Neural cell (in vitro differentiated cells): ENCODE measurements at regions not wholly inside any gene's neighbourhood (a gene's known extent, or its start where the extent isn't known, plus 50 kb on each side); places are given as distances from the start of the nearest gene placed in this dataset.
"Not testable (repeated sequence)": the region's sequence is repeated elsewhere in the genome, so short reads cannot be mapped to it uniquely, and the experiment has no call there.

Experiments used
- H2AFZ ChIP-seq: fragments of 200-600, 300-800 bp; sonication (generic), shearing (Covaris generic); 2 replicates; pipeline ENCODE4 v1.6.0; 2014; ENCODE audit warnings: low read depth, mild to moderate bottlenecking, antibody characterized with exemption, low read length, moderate library complexity
- H3F3A ChIP-seq: fragments of 200-600 bp; shearing (Covaris generic); 2 replicates; pipeline ENCODE4 v1.6.1; 2016; ENCODE audit warnings: mild to moderate bottlenecking, moderate library complexity, mixed read lengths, antibody characterized with exemption, low read length; ENCODE audit not compliant: insufficient read depth, poor library complexity, severe bottlenecking
- H3K27ac ChIP-seq: fragments of 200-600, 300-800 bp; sonication (generic), shearing (Covaris generic); 2 replicates; pipeline ENCODE4 v1.5.1; 2014; ENCODE audit warnings: mild to moderate bottlenecking, low read length, moderate library complexity
- H3K27me3 ChIP-seq: fragments of 300-800, 200-600 bp; sonication (generic), shearing (Covaris generic); 2 replicates; pipeline ENCODE4 v1.6.0; 2014; ENCODE audit warnings: mild to moderate bottlenecking, low read depth, low read length, moderate library complexity; ENCODE audit not compliant: insufficient read depth
- H3K36me3 ChIP-seq: fragments of 300-800, 200-600 bp; sonication (generic), shearing (Covaris generic); 2 replicates; pipeline ENCODE4 v1.5.1; 2014; ENCODE audit warnings: mild to moderate bottlenecking, antibody characterized with exemption, low read length, moderate library complexity; ENCODE audit not compliant: insufficient read depth
- H3K4me2 ChIP-seq: fragments of 300-800, 200-600 bp; sonication (generic), shearing (Covaris generic); 2 replicates; pipeline ENCODE4 v1.6.0; 2014; ENCODE audit warnings: mild to moderate bottlenecking, low read length
- H3K4me3 ChIP-seq: fragments of 300-800, 200-600 bp; sonication (generic), shearing (Covaris generic); 2 replicates; pipeline ENCODE4 v1.5.1; 2014; ENCODE audit warnings: mild to moderate bottlenecking, low read length, moderate library complexity
- H3K79me2 ChIP-seq: fragments of 200-600 bp; shearing (Covaris generic); replicated peaks from 2 replicates; pipeline ENCODE4 v1.6.0; 2014; ENCODE audit warnings: mild to moderate bottlenecking, low read length, moderate library complexity; ENCODE audit not compliant: insufficient read depth
- H3K9ac ChIP-seq: fragments of 300-800, 200-600 bp; sonication (generic), shearing (Covaris generic); 2 replicates; pipeline ENCODE4 v1.6.1; 2016; ENCODE audit warnings: mild to moderate bottlenecking, low read length, mixed read lengths
- H3K9me2 ChIP-seq: fragments of 200-600 bp; shearing (Covaris generic); 2 replicates; pipeline ENCODE4 v1.6.1; 2016; ENCODE audit warnings: mild to moderate bottlenecking, low read length, mixed read lengths; ENCODE audit not compliant: insufficient read depth
- H3K9me3 ChIP-seq: fragments of 200-600, 300-800 bp; sonication (generic), shearing (Covaris generic); 2 replicates; pipeline ENCODE4 v1.6.1; 2016; ENCODE audit warnings: mild to moderate bottlenecking, mixed run types, low read length, moderate library complexity, mixed read lengths
- H4K20me1 ChIP-seq: fragments of 200-600 bp; shearing (Covaris generic); 2 replicates; pipeline ENCODE4 v1.6.1; 2016; ENCODE audit warnings: mild to moderate bottlenecking, mixed run types; ENCODE audit not compliant: insufficient read depth
- CTCF ChIP-seq: fragments of 450-650 bp; IDR thresholded peaks from 2 replicates; pipeline ENCODE4 v1.5.1; 2014; ENCODE audit warnings: antibody characterized with exemption, mild to moderate bottlenecking, moderate library complexity; ENCODE audit not compliant: poor library complexity, severe bottlenecking
- EP300 ChIP-seq: fragments of 450-650 bp; conservative IDR thresholded peaks from 2 replicates; pipeline ENCODE4 v1.6.1; 2014; ENCODE audit warnings: antibody characterized with exemption, mild to moderate bottlenecking, moderate library complexity; ENCODE audit not compliant: poor library complexity, severe bottlenecking
- EZH2 ChIP-seq: fragments of 200-600, 300-800 bp; shearing (Covaris generic), sonication (generic); IDR thresholded peaks from 2 replicates; pipeline ENCODE4 v1.6.1; 2014; ENCODE audit warnings: antibody characterized with exemption, low read length, borderline replicate concordance, mild to moderate bottlenecking; ENCODE audit not compliant: insufficient read depth, poor library complexity, severe bottlenecking
- MXI1 ChIP-seq: fragments of 450-650 bp; conservative IDR thresholded peaks from 2 replicates; pipeline ENCODE4 v1.6.1; 2014; ENCODE audit warnings: antibody characterized with exemption, mild to moderate bottlenecking; ENCODE audit not compliant: poor library complexity, severe bottlenecking
- POLR2AphosphoS5 ChIP-seq: IDR thresholded peaks from 2 replicates; pipeline ENCODE4 v1.6.1; 2012
- RAD21 ChIP-seq: fragments of 450-650 bp; conservative IDR thresholded peaks from 2 replicates; pipeline ENCODE4 v1.6.1; 2014; ENCODE audit warnings: antibody characterized with exemption, mild to moderate bottlenecking, moderate library complexity
- REST ChIP-seq: IDR thresholded peaks from 2 replicates; pipeline ENCODE4 v1.6.1; 2012; ENCODE audit warnings: borderline replicate concordance
- SMC3 ChIP-seq: fragments of 450-650 bp; conservative IDR thresholded peaks from 2 replicates; pipeline ENCODE4 v1.6.1; 2014; ENCODE audit warnings: antibody characterized with exemption, mild to moderate bottlenecking, moderate library complexity; ENCODE audit not compliant: poor library complexity
- TAF1 ChIP-seq: IDR thresholded peaks from 2 replicates; pipeline ENCODE4 v1.6.1; 2012; ENCODE audit warnings: low read depth

GRCh38 chr1:95297906-95298305 is 63.9 kb downstream of the RWDD3 start:
- not testable (repeated sequence) for H3K4me2 ChIP-seq, H3K79me2 ChIP-seq, H3K9ac ChIP-seq, H3K36me3 ChIP-seq, H3F3A ChIP-seq, H3K27ac ChIP-seq, H3K4me3 ChIP-seq, H4K20me1 ChIP-seq, H3K9me3 ChIP-seq, H2AFZ ChIP-seq, H3K9me2 ChIP-seq, H3K27me3 ChIP-seq

- no peaks in the 10 kb centered on the region for H3F3A ChIP-seq
- H3K4me2 ChIP-seq: no peak overlapping the region
- H4K20me1 ChIP-seq: no peaks in the 10 kb centered on the region
- no peak overlapping the region for H2AFZ ChIP-seq
- no peaks in the 10 kb centered on the region for H3K36me3 ChIP-seq
- no peaks in the 10 kb centered on the region for H3K9me3 ChIP-seq
- H3K9me2 ChIP-seq: no peaks in the 10 kb centered on the region
- H3K9ac ChIP-seq: no peak overlapping the region
- TF ChIP-seq CTCF (no peak), EP300 (no peak), TAF1 (no peak), RAD21 (no peak), EZH2 (no peak), POLR2AphosphoS5 (no peak), REST (no peak), SMC3 (no peak), MXI1 (no peak)
- no peak overlapping the region for H3K4me3 ChIP-seq
- H3K27ac ChIP-seq: no peak overlapping the region
- no peaks in the 10 kb centered on the region for H3K27me3 ChIP-seq
- no peaks in the 10 kb centered on the region for H3K79me2 ChIP-seq
Observed at GRCh38 chr1:95301091-95301490, 67.1 kb downstream of the RWDD3 start.

GRCh38 chr1:95301614-95302013 is 67.6 kb downstream of the RWDD3 start:
- TF ChIP-seq EP300 (peak; percentile 77), SMC3 (no peak), MXI1 (no peak), TAF1 (no peak), POLR2AphosphoS5 (peak; percentile 53)
- Histone ChIP-seq H3K27ac (no peak overlapping the region), H3K4me2 (no peak overlapping the region), H3K36me3 (no peaks in the 10 kb centered on the region), H2AFZ (no peak overlapping the region), H3F3A (no peaks in the 10 kb centered on the region), H3K9me2 (no peaks in the 10 kb centered on the region), H3K4me3 (no peak overlapping the region), H3K27me3 (no peaks in the 10 kb centered on the region), H3K9ac (no peak overlapping the region), H4K20me1 (no peaks in the 10 kb centered on the region), H3K79me2 (no peaks in the 10 kb centered on the region), H3K9me3 (no peaks in the 10 kb centered on the region)
